Heart left ventricle (tissue), 13 donors: ENCODE measurements at regions not wholly inside any gene's neighbourhood (a gene's known extent, or its start where the extent isn't known, plus 50 kb on each side); places are given as distances from the start of the nearest gene placed in this dataset.

Experiments
- POLR2A ChIP-seq, 2 donors: fragments of 450-650 bp; IDR thresholded peaks; one replicate each; pipeline ENCODE4 v1.6.1; 2017; ENCODE audit warnings: antibody characterized with exemption in 2 of 2, mild to moderate bottlenecking in 2 of 2, moderate library complexity in 2 of 2
- TF ChIP-seq, protein P1 (sequence below), 12 donors: fragments of 200-600 bp; sonication (generic) in 4 of 12; IDR thresholded peaks; one replicate each; pipeline versions ENCODE4 v1.5.0 to v1.8.0; 2018 to 2022; ENCODE audit warnings: antibody characterized with exemption in 12 of 12, mild to moderate bottlenecking in 5 of 12
- donor health status: ischemic (EF 13 %, LVEDD 7.1; RV severe dilation, severe dysfunction).
- donor health status: DM: no; HTN: yes; CAD: no.
- donor health status: DM: no; HTN: no; CAD: no.
- donor health status: ischemic (EF 25% LVEDD 6.9; RV normal size, moderate dysfunction).
- donor health status: ischemic (EF 25% LVEDD 5.7; RV mildly dilated, moderate dysfunction).
- donor health status: ischemic (EF 35%, LVEDD 5.7; RV mildly dilated, moderate dysfunction).
- donor health status: nonischemic (EF 11% LVEDD 7.7; RV severe dilation, severe dysfunction).
- donor health status: DM: yes; HTN: yes; CAD: no.
- donor health status: PGD.
- donor health status: ischemic (EF 29% LVEDD 5.4; RV normal size, mild dysfunction).
- donor health status: nonischemic (EF 23%, LVEDD 6.1; RV moderate dilation, normal function).

- TF ChIP-seq, protein P1, sequence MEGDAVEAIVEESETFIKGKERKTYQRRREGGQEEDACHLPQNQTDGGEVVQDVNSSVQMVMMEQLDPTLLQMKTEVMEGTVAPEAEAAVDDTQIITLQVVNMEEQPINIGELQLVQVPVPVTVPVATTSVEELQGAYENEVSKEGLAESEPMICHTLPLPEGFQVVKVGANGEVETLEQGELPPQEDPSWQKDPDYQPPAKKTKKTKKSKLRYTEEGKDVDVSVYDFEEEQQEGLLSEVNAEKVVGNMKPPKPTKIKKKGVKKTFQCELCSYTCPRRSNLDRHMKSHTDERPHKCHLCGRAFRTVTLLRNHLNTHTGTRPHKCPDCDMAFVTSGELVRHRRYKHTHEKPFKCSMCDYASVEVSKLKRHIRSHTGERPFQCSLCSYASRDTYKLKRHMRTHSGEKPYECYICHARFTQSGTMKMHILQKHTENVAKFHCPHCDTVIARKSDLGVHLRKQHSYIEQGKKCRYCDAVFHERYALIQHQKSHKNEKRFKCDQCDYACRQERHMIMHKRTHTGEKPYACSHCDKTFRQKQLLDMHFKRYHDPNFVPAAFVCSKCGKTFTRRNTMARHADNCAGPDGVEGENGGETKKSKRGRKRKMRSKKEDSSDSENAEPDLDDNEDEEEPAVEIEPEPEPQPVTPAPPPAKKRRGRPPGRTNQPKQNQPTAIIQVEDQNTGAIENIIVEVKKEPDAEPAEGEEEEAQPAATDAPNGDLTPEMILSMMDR (IDR thresholded peaks at IDR 0.05), result no peak
- TF ChIP-seq POLR2A (IDR thresholded peaks at IDR 0.05), result no peak
Measured at GRCh38 chr5:117494188-117494587, 919.6 kb upstream of the SEMA6A start.
